Neutrophil (primary cell): ENCODE measurements at regions not wholly inside any gene's neighbourhood (a gene's known extent, or its start where the extent isn't known, plus 50 kb on each side); places are given as distances from the start of the nearest gene placed in this dataset.

Source experiments
- H3K27ac ChIP-seq: fragments of 200-600 bp; sonication (generic); 2 replicates; pipeline ENCODE4 v1.5.1; 2016; ENCODE audit warnings: mild to moderate bottlenecking, moderate library complexity
- H3K27me3 ChIP-seq: fragments of 200-600 bp; sonication (generic); 2 replicates; pipeline ENCODE4 v1.6.0; 2016; ENCODE audit warnings: mild to moderate bottlenecking
- H3K36me3 ChIP-seq: fragments of 200-600 bp; sonication (generic); 2 replicates; pipeline ENCODE4 v1.5.1; 2017
- H3K4me1 ChIP-seq, 2 experiments: fragments of 200-600 bp in 1 of 2; sonication (generic) in 1 of 2; 1 replicate in 1 of 2; 2 replicates in 1 of 2; pipeline versions ENCODE4 v1.5.1 to v1.6.1; 2013 to 2016; ENCODE audit warnings: low read depth in 1 of 2, low read length in 1 of 2, mild to moderate bottlenecking in 1 of 2, moderate library complexity in 1 of 2; ENCODE audit not compliant: control insufficient read depth in 1 of 2, insufficient read depth in 1 of 2
- H3K4me3 ChIP-seq, 2 experiments: fragments of 200-600 bp in 1 of 2; sonication (generic) in 1 of 2; 1 replicate in 1 of 2; 2 replicates in 1 of 2; pipeline ENCODE4 v1.5.1; 2013 to 2016; ENCODE audit warnings: low read depth in 1 of 2, low read length in 1 of 2, mild to moderate bottlenecking in 1 of 2, moderate library complexity in 1 of 2
- H3K9me3 ChIP-seq: fragments of 200-600 bp; sonication (generic); 2 replicates; pipeline ENCODE4 v1.5.1; 2016
- CTCF ChIP-seq: fragments of 200-600 bp; sonication (generic); IDR thresholded peaks from 2 replicates; pipeline ENCODE4 v1.5.1; 2016; ENCODE audit warnings: antibody characterized with exemption

DNA sequence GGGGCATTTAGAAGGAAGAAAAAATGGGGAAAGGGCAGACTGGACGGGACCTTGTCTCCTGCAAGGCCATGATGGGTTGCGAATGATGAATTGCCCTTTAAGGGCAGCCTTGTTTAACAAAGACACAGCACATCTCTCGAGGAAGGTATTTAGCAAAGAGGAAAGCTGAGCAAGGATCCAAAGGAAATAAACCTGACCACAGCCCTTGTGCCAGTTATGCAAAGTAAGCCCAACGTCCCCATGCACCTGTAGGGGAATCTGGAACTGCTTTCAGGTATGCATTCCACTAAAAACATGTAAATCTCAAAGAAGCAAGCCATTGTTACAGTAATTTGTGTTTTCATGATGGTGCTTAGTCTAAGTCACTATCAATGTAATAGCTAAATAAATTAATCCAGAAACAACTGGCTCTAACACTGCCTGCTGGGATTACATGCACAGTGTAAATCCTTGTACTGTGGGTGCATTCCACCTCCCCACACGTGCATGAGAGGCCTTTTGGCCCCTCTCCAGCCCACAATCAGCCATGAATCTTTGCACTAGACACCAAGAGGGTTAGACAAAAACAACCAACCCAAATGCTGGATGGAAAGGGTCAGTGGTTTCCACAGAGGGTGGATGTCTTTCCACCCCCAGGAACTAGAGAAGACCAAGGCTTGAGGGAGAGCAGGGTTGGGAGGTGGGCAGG lies 228.8 kb upstream of the KAZN start:
- Histone ChIP-seq H3K4me3 (no peak overlapping the region), H3K4me1 (no peaks in the 10 kb centered on the region), H3K36me3 (no peaks in the 10 kb centered on the region), H3K27ac (no peak overlapping the region), H3K27me3 (peaks cover 6% of the 10 kb centered on the region), H3K9me3 (no peaks in the 10 kb centered on the region)
- no peak for TF ChIP-seq CTCF

DNA sequence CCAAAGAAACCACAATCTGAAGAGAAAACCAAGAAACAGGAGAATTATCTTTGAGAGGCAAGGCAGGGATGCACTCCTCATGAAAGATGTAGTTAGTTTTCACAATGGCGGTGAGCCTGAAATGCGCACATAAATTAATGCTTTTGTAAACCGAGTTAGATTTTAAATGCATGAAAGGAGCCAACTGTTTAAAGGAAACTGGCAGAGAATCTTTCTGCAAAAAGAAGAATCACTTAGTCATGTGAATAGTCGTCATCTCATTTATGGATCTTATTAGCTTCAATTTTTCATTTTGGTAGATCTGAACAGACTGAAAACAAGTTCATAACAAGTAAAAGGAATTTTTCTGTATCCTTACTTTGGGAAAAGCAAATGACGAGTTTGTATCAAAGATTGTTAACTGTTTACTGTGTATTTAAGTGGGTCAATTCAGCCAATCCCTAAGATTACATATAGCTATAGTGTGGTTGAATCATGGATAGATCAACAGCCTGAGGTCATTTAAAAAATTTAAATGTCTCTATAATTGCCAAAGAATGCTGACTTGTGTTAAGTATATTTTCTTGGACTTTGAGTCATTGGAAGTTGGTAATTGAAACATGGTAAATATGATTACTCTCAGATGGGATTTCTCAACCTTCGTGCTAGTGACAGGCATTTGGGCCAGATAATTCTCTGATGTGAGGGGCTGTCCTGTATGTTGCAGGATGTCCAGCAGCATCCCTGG lies 226.6 kb upstream of the KAZN start:
- Histone ChIP-seq H3K27me3 (no peaks in the 10 kb centered on the region), H3K36me3 (no peaks in the 10 kb centered on the region), H3K9me3 (no peaks in the 10 kb centered on the region), H3K27ac (no peak overlapping the region), H3K4me3 (no peak overlapping the region), H3K4me1 (no peaks in the 10 kb centered on the region)
- no peak for TF ChIP-seq CTCF

DNA sequence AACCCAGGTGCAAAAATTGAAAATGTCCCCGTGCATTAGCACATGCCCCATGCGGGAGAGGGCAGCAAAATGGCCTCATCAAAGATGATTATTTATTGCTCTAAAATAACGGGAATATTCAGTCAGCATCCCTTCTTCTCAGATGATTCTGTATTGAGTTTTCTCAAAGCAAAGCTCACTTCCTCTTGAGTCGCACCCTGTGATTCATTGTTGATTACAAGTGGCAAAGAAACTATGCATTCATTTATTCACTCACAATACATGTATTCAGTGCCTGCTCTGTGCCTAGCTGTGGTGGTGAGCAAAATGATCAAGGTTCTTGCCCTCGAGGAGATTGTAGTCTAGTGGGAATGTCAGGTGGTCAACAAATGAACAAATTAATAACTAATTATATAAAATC lies 226.0 kb upstream of the KAZN start:
- Histone ChIP-seq H3K27ac (no peak overlapping the region), H3K4me3 (no peak overlapping the region), H3K36me3 (no peaks in the 10 kb centered on the region), H3K9me3 (no peaks in the 10 kb centered on the region), H3K4me1 (no peaks in the 10 kb centered on the region), H3K27me3 (no peaks in the 10 kb centered on the region)
- TF ChIP-seq CTCF, result no peak

DNA sequence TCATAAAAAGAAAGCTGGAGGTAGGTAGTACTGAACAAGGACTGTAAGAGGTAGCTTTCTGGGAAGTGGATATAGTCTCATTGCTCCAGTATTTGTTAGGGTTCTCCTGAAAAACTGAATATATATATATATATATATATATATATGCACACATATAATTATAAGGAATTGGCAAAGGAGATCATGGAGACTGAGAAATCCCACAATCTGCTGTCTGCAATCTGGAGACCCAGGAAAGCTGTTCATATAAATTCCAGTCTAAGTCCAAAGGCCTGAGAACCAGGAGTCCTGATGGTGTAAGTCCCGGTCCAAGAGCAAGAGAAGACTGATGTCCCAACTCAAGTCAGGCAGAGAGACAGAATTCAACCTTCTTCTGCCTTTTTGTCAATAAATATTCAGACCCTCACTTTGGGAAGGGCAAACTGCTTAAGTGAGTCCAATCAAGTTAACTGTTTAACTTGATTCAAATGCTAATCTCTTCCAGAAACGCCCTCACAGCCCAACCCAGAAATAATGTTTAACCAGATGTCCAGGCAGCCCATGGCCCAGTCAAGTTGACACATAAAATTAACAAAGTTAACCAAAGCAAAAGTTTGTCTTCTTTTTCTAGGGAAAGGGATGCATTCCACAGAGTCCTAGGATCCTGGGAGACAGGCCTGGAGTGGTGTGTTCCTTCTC lies 225.3 kb upstream of the KAZN start:
- Histone ChIP-seq H3K4me3 (no peak overlapping the region), H3K36me3 (no peaks in the 10 kb centered on the region), H3K4me1 (no peaks in the 10 kb centered on the region), H3K9me3 (no peaks in the 10 kb centered on the region), H3K27me3 (no peaks in the 10 kb centered on the region), H3K27ac (no peak overlapping the region)
- TF ChIP-seq CTCF, result no peak

DNA sequence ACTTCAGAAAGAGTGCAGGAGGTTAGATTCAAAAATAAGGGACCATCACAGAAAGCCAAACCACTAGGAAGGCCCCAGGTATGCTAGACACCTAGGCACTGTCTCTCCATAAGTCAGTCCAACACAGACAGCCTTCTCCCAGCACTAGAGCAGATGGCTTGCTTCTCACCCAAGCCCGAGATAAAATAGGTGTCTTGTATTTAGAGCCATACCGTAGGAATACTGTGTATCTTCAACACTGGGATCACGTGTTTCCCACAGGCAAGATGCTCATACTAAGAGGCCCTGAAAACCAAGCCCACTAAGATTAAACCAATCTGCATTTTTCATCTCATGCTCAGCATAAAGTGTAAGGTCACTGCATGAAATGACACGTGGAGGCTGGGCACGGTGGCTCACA lies 223.3 kb upstream of the KAZN start:
- no peaks in the 10 kb centered on the region for H3K4me1 ChIP-seq
- no peaks in the 10 kb centered on the region for H3K9me3 ChIP-seq
- H3K27ac ChIP-seq, result no peak overlapping the region
- no peaks in the 10 kb centered on the region for H3K36me3 ChIP-seq
- TF ChIP-seq CTCF, result no peak
- no peaks in the 10 kb centered on the region for H3K27me3 ChIP-seq
- no peak overlapping the region for H3K4me3 ChIP-seq
